ENCODE measurements at regions not wholly inside any gene's neighbourhood (a gene's known extent, or its start where the extent isn't known, plus 50 kb on each side); places are given as distances from the start of the nearest gene placed in this dataset.
"Not testable (repeated sequence)": the region's sequence is repeated elsewhere in the genome, so short reads cannot be mapped to it uniquely, and the experiment has no call there.

- DNase-seq (ENCODE audit: low spot score) (no peak), ATAC-seq (ENCODE audit: low FRiP score) (no peak)
- TF ChIP-seq, protein P1, sequence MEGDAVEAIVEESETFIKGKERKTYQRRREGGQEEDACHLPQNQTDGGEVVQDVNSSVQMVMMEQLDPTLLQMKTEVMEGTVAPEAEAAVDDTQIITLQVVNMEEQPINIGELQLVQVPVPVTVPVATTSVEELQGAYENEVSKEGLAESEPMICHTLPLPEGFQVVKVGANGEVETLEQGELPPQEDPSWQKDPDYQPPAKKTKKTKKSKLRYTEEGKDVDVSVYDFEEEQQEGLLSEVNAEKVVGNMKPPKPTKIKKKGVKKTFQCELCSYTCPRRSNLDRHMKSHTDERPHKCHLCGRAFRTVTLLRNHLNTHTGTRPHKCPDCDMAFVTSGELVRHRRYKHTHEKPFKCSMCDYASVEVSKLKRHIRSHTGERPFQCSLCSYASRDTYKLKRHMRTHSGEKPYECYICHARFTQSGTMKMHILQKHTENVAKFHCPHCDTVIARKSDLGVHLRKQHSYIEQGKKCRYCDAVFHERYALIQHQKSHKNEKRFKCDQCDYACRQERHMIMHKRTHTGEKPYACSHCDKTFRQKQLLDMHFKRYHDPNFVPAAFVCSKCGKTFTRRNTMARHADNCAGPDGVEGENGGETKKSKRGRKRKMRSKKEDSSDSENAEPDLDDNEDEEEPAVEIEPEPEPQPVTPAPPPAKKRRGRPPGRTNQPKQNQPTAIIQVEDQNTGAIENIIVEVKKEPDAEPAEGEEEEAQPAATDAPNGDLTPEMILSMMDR (IDR thresholded peaks at IDR 0.05): no peak
Observed at GRCh38 chr6:11304946-11305345, 72.5 kb upstream of the NEDD9 start.

DNA sequence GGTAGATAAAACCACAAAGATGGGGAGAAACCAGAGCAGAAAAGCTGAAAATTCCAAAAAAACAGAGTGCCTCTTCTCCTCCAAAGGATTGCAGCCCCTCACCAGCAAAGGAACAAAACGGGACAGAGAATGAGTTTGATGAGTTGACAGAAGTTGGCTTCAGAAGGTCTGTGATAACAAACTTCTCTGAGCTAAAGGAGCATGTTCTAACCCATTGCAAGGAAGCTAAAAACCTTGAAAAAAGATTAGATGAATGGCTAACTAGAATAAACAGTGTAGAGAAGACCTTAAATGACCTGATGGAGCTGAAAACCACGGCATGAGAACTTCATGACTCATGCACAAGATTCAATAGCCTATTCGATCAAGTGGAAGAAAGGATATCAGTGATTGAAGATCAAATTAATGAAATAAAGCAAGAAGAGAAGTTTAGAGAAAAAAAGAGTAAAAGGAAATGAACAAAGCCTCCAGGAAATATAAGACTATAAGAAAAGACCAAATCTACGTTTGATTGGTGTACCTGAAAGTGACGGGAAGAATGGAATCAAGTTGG, 67.5 kb upstream of the NEDD9 start:
- DNase-seq (ENCODE audit: low spot score); ATAC-seq (ENCODE audit: low FRiP score): not testable (repeated sequence)

DNA sequence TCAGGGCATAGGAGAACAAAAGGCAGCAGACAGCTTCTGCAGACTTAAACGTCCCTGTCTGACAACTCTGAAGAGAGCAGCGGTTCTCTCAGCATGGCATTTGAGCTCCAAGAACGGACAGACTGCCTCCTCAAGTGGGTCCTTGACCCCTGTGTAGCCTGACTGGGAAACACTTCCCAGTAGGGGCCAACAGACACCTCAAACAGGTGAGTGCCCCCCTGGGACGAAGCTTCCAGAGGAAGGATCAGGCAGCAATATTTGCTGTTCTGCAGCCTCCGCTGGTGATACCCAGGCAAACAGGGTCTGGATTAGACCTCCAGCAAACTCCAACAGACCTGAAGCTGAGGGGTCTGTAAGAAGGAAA, 66.9 kb upstream of the NEDD9 start:
- DNase-seq (ENCODE audit: low spot score); ATAC-seq (ENCODE audit: low FRiP score): not testable (repeated sequence)

- no peak for DNase-seq (ENCODE audit: low spot score)
- TF ChIP-seq, protein P1 (IDR thresholded peaks at IDR 0.05): no peak
- ATAC-seq (ENCODE audit: low FRiP score): no peak
Observed at GRCh38 chr6:11298651-11299420, 66.4 kb upstream of the NEDD9 start.

DNA sequence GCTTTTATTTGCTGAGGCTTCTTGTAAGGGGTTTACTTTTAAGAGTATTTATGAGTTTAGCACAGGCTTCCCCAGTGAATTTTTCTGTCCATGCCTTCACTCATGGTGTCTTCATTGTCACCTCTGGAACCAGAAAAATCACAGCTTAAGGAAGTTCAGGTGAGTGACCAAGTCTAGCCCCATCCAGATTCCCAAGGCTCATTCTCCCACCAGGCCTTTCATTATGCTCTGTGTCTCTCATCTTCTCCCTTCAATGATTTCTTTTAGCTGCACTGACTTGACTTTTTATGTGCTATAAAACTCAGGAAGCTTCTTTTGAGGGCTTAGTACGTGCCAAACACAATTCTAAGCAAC, 64.9 kb upstream of the NEDD9 start:
- no peak for ATAC-seq (ENCODE audit: low FRiP score)
- TF ChIP-seq, protein P1 (IDR thresholded peaks at IDR 0.05): no peak
- no peak for DNase-seq (ENCODE audit: low spot score)

- ATAC-seq (ENCODE audit: low FRiP score) (no peak), DNase-seq (ENCODE audit: low spot score) (no peak)
- TF ChIP-seq, protein P1 (IDR thresholded peaks at IDR 0.05): no peak
Observed at GRCh38 chr6:11296449-11297375, 64.2 kb upstream of the NEDD9 start.

DNA sequence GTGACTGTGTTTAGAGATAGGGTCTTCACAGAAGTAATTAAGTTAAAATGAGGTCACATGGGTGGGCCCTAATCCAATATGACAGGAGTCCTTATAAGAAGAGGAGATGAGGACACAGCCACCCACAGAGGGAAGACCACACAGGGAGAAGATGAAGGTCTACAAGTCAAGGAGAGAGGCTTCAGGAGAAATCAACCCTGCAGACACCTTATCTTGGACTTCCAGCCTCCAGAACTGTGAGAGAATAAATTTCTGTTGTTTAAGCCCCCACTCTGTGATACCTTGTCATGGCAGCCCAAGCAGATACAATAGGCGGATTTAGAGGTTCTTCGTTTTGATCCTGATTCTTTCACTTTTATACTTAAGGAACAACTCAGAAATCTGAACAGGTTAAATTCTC, 63.5 kb upstream of the NEDD9 start:
- ATAC-seq (ENCODE audit: low FRiP score) (no peak), DNase-seq (ENCODE audit: low spot score) (no peak)
- TF ChIP-seq, protein P1 (IDR thresholded peaks at IDR 0.05): no peak

Data from omental fat pad (tissue), 3 donors.